ENCODE measurements at regions not wholly inside any gene's neighbourhood (a gene's known extent, or its start where the extent isn't known, plus 50 kb on each side); places are given as distances from the start of the nearest gene placed in this dataset.

- no peaks in the 10 kb centered on the region for H3K9me3 Mint-ChIP-seq (ENCODE audit: low read depth)
- no peak overlapping the region for H3K4me3 Mint-ChIP-seq
- H3K36me3 Mint-ChIP-seq (ENCODE audit: low read depth) = no peaks in the 10 kb centered on the region
- no peak overlapping the region for H3K27ac Mint-ChIP-seq
- no peaks in the 10 kb centered on the region for H3K27me3 Mint-ChIP-seq
- ChIA-PET CTCF (interaction anchor here (0.7 kb wide), 1 partner anchor 36 kb away, joined by 3 read pairs; no protein-coding TSS in a partner anchor), POLR2A (no interaction called here)
- ATAC-seq = no peak
- no peaks in the 10 kb centered on the region for H3K4me1 Mint-ChIP-seq
- intact Hi-C loops (cut with DNase I, micrococcal nuclease) = no loop called here
- no peak for DNase-seq
Measured at GRCh38 chr18:37717098-37717497, 151.5 kb upstream of the CELF4 start.

GRCh38 chr18:37716106-37716735 is 150.6 kb upstream of the CELF4 start:
- ATAC-seq (no peak), DNase-seq (no peak)
- ChIA-PET CTCF (no interaction called here), POLR2A (no interaction called here)
- no peak overlapping the region for H3K27ac Mint-ChIP-seq
- no peaks in the 10 kb centered on the region for H3K27me3 Mint-ChIP-seq
- H3K4me1 Mint-ChIP-seq = no peaks in the 10 kb centered on the region
- no peaks in the 10 kb centered on the region for H3K36me3 Mint-ChIP-seq (ENCODE audit: low read depth)
- no peak overlapping the region for H3K4me3 Mint-ChIP-seq
- H3K9me3 Mint-ChIP-seq (ENCODE audit: low read depth) = no peaks in the 10 kb centered on the region
- intact Hi-C loops (cut with DNase I, micrococcal nuclease) = no loop called here

- no peak overlapping the region for H3K27ac Mint-ChIP-seq
- no peaks in the 10 kb centered on the region for H3K36me3 Mint-ChIP-seq (ENCODE audit: low read depth)
- intact Hi-C loops (cut with DNase I, micrococcal nuclease) = no loop called here
- ATAC-seq (no peak), DNase-seq (no peak)
- ChIA-PET POLR2A (no interaction called here), CTCF (interaction anchor here (1.0 kb wide), 1 partner anchor 69 kb away, joined by 3 read pairs; no protein-coding TSS in a partner anchor)
- H3K27me3 Mint-ChIP-seq = no peaks in the 10 kb centered on the region
- H3K4me3 Mint-ChIP-seq = no peak overlapping the region
- no peaks in the 10 kb centered on the region for H3K9me3 Mint-ChIP-seq (ENCODE audit: low read depth)
- H3K4me1 Mint-ChIP-seq = no peaks in the 10 kb centered on the region
Measured at GRCh38 chr18:37714691-37715090, 149.1 kb upstream of the CELF4 start.

- intact Hi-C loops (cut with DNase I, micrococcal nuclease) = no loop called here
- H3K9me3 Mint-ChIP-seq (ENCODE audit: low read depth) = no peaks in the 10 kb centered on the region
- H3K27me3 Mint-ChIP-seq = no peaks in the 10 kb centered on the region
- no peak overlapping the region for H3K4me3 Mint-ChIP-seq
- POLR2A ChIA-PET = no interaction called here
- ATAC-seq (no peak), DNase-seq (no peak)
- no peaks in the 10 kb centered on the region for H3K36me3 Mint-ChIP-seq (ENCODE audit: low read depth)
- no peaks in the 10 kb centered on the region for H3K4me1 Mint-ChIP-seq
- H3K27ac Mint-ChIP-seq = no peak overlapping the region
- CTCF ChIA-PET = no interaction called here
Measured at GRCh38 chr18:37712776-37713175, 147.2 kb upstream of the CELF4 start.

GRCh38 chr18:37711766-37712505 is 146.3 kb upstream of the CELF4 start:
- POLR2A ChIA-PET = no interaction called here
- no peak for DNase-seq
- Mint-ChIP-seq H3K27me3 (no peaks in the 10 kb centered on the region), H3K4me1 (no peaks in the 10 kb centered on the region), H3K9me3 (ENCODE audit: low read depth) (no peaks in the 10 kb centered on the region), H3K36me3 (ENCODE audit: low read depth) (no peaks in the 10 kb centered on the region), H3K4me3 (no peak overlapping the region), H3K27ac (no peak overlapping the region)
- ATAC-seq = no peak
- CTCF ChIA-PET = no interaction called here
- intact Hi-C loops (cut with DNase I, micrococcal nuclease) = no loop called here

GRCh38 chr18:37710726-37711125 is 145.1 kb upstream of the CELF4 start:
- Mint-ChIP-seq H3K27me3 (no peaks in the 10 kb centered on the region), H3K9me3 (ENCODE audit: low read depth) (no peaks in the 10 kb centered on the region), H3K36me3 (ENCODE audit: low read depth) (no peaks in the 10 kb centered on the region), H3K4me1 (no peaks in the 10 kb centered on the region), H3K27ac (no peak overlapping the region), H3K4me3 (no peak overlapping the region)
- ATAC-seq (no peak), DNase-seq (no peak)
- ChIA-PET CTCF (no interaction called here), POLR2A (no interaction called here)
- intact Hi-C loops (cut with DNase I, micrococcal nuclease) = no loop called here

GRCh38 chr18:37709740-37710139 is 144.1 kb upstream of the CELF4 start:
- ChIA-PET POLR2A (no interaction called here), CTCF (no interaction called here)
- Mint-ChIP-seq H3K36me3 (ENCODE audit: low read depth) (no peaks in the 10 kb centered on the region), H3K4me3 (no peak overlapping the region), H3K9me3 (ENCODE audit: low read depth) (no peaks in the 10 kb centered on the region), H3K4me1 (no peaks in the 10 kb centered on the region), H3K27me3 (no peaks in the 10 kb centered on the region), H3K27ac (no peak overlapping the region)
- DNase-seq = no peak
- intact Hi-C loops (cut with DNase I, micrococcal nuclease) = loop anchor here in 1 of 2 experiments (10.0 kb wide), 1 partner anchor 55 kb away; no protein-coding TSS in a partner anchor
- ATAC-seq = no peak

GRCh38 chr18:37705016-37705415 is 139.4 kb upstream of the CELF4 start:
- H3K4me3 Mint-ChIP-seq = no peak overlapping the region

GRCh38 chr18:37702841-37703240 is 137.2 kb upstream of the CELF4 start:
- Mint-ChIP-seq H3K9me3 (ENCODE audit: low read depth) (no peaks in the 10 kb centered on the region), H3K27me3 (no peaks in the 10 kb centered on the region), H3K4me3 (no peak overlapping the region), H3K36me3 (ENCODE audit: low read depth) (no peaks in the 10 kb centered on the region), H3K4me1 (no peaks in the 10 kb centered on the region), H3K27ac (no peak overlapping the region)
- ATAC-seq (no peak), DNase-seq (no peak)
- CTCF ChIA-PET = no interaction called here
- intact Hi-C loops (cut with DNase I, micrococcal nuclease) = loop anchor here in 1 of 2 experiments (5.0 to 10.0 kb wide), 2 partner anchors 41 to 62 kb away; no protein-coding TSS in a partner anchor
- POLR2A ChIA-PET = no interaction called here

More at GRCh38 chr18:37705016-37705415, 139.4 kb upstream of the CELF4 start:
- CTCF ChIA-PET = no interaction called here
- no peaks in the 10 kb centered on the region for H3K36me3 Mint-ChIP-seq (ENCODE audit: low read depth)
- no peak overlapping the region for H3K27ac Mint-ChIP-seq
- DNase-seq (no peak), ATAC-seq (no peak)
- POLR2A ChIA-PET = no interaction called here
- H3K4me1 Mint-ChIP-seq = no peaks in the 10 kb centered on the region
- intact Hi-C loops (cut with DNase I, micrococcal nuclease) = loop anchor here in 1 of 2 experiments (10.0 kb wide), 1 partner anchor 60 kb away; no protein-coding TSS in a partner anchor
- no peaks in the 10 kb centered on the region for H3K9me3 Mint-ChIP-seq (ENCODE audit: low read depth)
- no peaks in the 10 kb centered on the region for H3K27me3 Mint-ChIP-seq

GRCh38 chr18:37701967-37702366 is 136.4 kb upstream of the CELF4 start:
- H3K27ac Mint-ChIP-seq = no peak overlapping the region
- ATAC-seq (no peak), DNase-seq (no peak)
- ChIA-PET CTCF (no interaction called here), POLR2A (no interaction called here)
- H3K36me3 Mint-ChIP-seq (ENCODE audit: low read depth) = no peaks in the 10 kb centered on the region
- intact Hi-C loops (cut with DNase I, micrococcal nuclease) = loop anchor here in 1 of 2 experiments (5.0 to 10.0 kb wide), 2 partner anchors 40 to 63 kb away; no protein-coding TSS in a partner anchor
- H3K27me3 Mint-ChIP-seq = no peaks in the 10 kb centered on the region
- H3K4me3 Mint-ChIP-seq = no peak overlapping the region
- H3K4me1 Mint-ChIP-seq = no peaks in the 10 kb centered on the region
- H3K9me3 Mint-ChIP-seq (ENCODE audit: low read depth) = no peaks in the 10 kb centered on the region

- POLR2A ChIA-PET = no interaction called here
- no peaks in the 10 kb centered on the region for H3K4me1 Mint-ChIP-seq
- H3K36me3 Mint-ChIP-seq (ENCODE audit: low read depth) = no peaks in the 10 kb centered on the region
- intact Hi-C loops (cut with DNase I, micrococcal nuclease) = no loop called here
- no peaks in the 10 kb centered on the region for H3K9me3 Mint-ChIP-seq (ENCODE audit: low read depth)
- no peak for ATAC-seq
- H3K27ac Mint-ChIP-seq = no peak overlapping the region
- H3K4me3 Mint-ChIP-seq = no peak overlapping the region
- CTCF ChIA-PET = interaction anchor here (0.6 kb wide), 1 partner anchor 89 kb away, joined by 3 read pairs; no protein-coding TSS in a partner anchor
- H3K27me3 Mint-ChIP-seq = no peaks in the 10 kb centered on the region
- no peak for DNase-seq
Measured at GRCh38 chr18:37698508-37699040, 133.0 kb upstream of the CELF4 start.

- H3K9me3 Mint-ChIP-seq (ENCODE audit: low read depth) = no peaks in the 10 kb centered on the region
- H3K4me1 Mint-ChIP-seq = no peaks in the 10 kb centered on the region
- intact Hi-C loops (cut with DNase I, micrococcal nuclease) = no loop called here
- no peak overlapping the region for H3K27ac Mint-ChIP-seq
- CTCF ChIA-PET = interaction anchor here (0.7 kb wide), 1 partner anchor 12 kb away, joined by 3 read pairs; no protein-coding TSS in a partner anchor
- POLR2A ChIA-PET = no interaction called here
- no peak for ATAC-seq
- no peaks in the 10 kb centered on the region for H3K27me3 Mint-ChIP-seq
- H3K4me3 Mint-ChIP-seq = no peak overlapping the region
- no peaks in the 10 kb centered on the region for H3K36me3 Mint-ChIP-seq (ENCODE audit: low read depth)
- DNase-seq = no peak
Measured at GRCh38 chr18:37694516-37694915, 128.9 kb upstream of the CELF4 start.

Measured in activated CD4-positive, alpha-beta T cell treated with anti-CD3 and anti-CD28 coated beads for 36 hours (primary cell).